ENCODE measurements at regions not wholly inside any gene's neighbourhood (a gene's known extent, or its start where the extent isn't known, plus 50 kb on each side); places are given as distances from the start of the nearest gene placed in this dataset.

- no peak for DNase-seq
Measured at GRCh38 chr1:4404854-4405590, 249.4 kb upstream of the AJAP1 start.

- DNase-seq = no peak
Measured at GRCh38 chr1:4407851-4408250, 246.6 kb upstream of the AJAP1 start.

DNA sequence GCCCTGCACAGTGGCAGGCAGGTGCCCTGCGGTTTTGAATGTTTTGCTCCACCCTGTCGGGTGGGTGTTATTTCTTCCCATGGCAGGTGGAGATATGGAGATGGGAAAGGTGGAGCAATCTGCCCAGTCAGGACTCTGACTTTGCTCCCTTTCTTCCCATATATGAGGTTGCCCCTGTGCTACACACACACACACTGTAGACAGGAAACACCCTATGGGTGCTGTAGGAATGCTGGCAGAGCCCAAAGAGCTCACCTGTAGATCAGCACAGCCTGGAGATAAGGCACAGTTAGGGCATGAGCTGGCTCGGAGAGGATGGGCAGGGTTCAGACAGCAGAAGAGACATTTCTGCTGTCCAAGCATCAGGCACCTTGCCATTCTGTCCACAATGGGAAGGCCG, 246.0 kb upstream of the AJAP1 start:
- DNase-seq = no peak

DNA sequence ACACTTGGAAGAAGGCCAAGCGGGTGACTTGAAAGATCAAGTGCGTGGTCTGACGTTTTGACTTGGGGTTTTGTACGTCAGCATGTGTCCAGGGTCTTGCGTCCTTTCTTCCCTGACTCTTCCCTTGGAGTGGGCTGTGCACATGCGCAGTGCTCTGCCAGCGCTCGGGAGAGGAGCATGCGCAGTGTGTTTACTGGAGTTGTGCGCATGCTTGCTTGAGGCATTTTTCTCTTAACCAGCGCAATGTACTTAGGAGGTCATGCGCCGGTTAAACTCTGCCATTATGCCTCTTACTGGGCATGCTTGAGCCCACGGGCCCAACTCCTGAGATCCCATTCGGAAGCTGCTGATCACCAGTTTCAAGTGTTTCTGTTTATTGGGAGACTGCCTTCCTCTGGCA, 242.5 kb upstream of the AJAP1 start:
- DNase-seq = no peak

DNA sequence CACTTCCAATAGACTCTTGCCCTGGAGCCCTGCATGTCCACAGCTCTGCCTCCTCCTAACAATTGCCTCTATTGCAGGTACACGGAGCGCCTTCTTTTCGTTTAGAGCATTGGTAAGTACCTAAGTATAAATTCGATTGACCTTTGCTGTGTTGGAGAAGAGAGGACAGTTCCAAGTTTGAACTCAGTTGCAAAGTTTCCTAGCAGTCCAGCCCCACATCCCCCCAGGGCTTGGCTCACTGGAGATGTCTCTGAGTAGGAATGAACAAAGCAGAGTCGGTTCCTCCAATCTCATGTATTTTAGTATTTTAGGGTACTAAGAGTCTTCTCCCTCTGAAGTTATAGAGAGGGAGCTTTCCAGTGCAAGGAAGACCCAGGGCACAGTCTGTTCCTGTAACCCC, 238.9 kb upstream of the AJAP1 start:
- DNase-seq = no peak

- DNase-seq = no peak
Measured at GRCh38 chr1:4416189-4416588, 238.2 kb upstream of the AJAP1 start.

GRCh38 chr1:4418021-4418420, 236.4 kb upstream of the AJAP1 start:
- no peak for DNase-seq

GRCh38 chr1:4421986-4422385, 232.4 kb upstream of the AJAP1 start:
- no peak for DNase-seq

DNA sequence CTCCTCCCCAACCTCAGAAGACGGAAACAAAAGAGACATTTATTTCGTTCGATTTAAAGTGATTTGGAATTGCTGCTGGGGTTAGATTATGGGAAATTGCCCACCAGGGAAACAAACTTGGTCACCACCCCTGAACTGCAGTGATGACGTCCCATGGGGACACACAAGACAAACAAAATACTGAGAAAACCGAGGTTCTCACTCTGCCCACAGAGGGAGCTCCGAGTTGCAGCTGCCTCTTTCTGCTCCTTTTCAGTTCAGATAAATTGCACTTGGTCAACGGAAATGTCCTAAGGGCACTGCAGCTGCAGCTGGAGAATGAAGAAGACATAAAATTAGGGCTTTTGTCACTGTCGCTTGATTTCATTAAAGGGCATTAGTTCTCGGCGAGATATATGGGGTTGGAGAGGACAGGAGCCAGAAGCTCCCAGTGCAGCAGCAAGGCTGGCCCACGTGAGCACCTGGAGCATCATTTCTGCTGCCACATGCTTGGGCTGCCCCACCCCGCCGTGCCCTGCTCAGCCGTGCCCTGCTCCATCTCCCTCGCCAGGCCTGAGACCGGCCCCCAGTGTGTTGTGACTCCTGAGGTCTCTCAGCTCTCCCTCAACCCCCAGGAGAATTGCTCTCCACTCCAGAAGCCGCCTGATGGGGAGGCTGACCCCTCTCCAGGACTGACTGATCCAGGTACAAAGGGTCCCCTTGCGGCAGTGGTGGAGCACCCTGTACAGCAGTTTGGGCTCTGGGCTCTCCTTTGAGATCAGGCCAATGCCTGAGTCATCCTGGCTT, 231.7 kb upstream of the AJAP1 start:
- no peak for DNase-seq

DNA sequence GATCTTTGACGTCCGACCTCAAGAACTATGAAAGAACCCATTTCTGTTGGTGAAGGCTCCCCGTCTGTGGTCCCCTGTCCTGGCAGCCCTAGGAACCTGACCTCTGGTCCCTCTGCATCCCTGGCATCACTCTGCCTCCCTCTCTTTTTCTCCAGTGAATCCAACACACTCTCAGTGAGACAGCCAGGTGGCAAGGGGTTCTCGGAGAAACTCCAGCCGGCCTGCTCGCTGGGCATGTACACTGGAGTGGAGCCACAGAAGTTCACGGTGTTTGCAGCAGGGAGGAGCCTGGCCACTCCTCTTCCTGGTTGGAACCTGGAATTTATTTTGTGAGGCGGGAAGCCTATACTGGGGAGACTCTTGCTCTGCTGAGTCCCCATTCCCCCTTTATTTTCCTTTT, 230.2 kb upstream of the AJAP1 start:
- no peak for DNase-seq

DNA sequence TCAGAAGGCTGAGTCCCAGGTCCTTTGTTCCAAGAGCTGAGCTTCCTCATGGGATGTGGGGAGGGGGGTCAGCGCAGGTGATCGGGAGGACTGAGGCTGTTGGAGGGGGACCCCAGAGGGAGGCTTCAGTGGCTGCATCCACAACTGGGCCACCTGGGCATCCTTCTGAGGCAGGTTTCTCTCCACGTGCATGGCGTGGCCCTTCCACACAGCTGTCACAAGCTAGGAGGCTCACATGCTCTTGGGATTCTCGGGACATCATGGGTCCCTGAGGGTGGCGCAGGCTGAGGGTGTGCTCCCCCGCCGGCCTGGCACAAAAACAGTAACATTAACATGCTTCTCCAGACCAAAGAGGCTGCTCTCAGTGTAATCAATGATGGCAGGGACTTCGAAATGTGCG, 229.6 kb upstream of the AJAP1 start:
- DNase-seq = no peak

GRCh38 chr1:4425892-4426291, 228.5 kb upstream of the AJAP1 start:
- DNase-seq = no peak

DNA sequence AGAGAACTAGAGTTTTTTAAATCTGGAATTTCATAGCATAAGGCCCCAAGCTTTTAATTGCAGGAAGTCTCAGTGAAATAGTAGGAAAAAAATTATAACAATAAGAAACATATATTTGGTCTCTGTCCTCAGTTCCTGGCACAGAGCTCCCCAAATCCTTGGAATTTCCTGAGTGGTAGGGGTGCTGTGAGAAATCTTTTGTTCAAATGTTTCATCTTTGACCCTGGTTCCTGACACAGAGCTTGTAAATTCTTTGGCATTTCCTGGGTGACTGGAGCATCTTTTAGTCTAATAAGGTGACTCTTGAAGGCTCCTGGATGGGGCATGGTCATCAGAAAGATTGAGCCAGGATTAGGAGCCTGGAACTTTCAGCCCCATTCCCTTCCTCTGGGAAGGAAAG, 225.7 kb upstream of the AJAP1 start:
- DNase-seq = no peak

DNA sequence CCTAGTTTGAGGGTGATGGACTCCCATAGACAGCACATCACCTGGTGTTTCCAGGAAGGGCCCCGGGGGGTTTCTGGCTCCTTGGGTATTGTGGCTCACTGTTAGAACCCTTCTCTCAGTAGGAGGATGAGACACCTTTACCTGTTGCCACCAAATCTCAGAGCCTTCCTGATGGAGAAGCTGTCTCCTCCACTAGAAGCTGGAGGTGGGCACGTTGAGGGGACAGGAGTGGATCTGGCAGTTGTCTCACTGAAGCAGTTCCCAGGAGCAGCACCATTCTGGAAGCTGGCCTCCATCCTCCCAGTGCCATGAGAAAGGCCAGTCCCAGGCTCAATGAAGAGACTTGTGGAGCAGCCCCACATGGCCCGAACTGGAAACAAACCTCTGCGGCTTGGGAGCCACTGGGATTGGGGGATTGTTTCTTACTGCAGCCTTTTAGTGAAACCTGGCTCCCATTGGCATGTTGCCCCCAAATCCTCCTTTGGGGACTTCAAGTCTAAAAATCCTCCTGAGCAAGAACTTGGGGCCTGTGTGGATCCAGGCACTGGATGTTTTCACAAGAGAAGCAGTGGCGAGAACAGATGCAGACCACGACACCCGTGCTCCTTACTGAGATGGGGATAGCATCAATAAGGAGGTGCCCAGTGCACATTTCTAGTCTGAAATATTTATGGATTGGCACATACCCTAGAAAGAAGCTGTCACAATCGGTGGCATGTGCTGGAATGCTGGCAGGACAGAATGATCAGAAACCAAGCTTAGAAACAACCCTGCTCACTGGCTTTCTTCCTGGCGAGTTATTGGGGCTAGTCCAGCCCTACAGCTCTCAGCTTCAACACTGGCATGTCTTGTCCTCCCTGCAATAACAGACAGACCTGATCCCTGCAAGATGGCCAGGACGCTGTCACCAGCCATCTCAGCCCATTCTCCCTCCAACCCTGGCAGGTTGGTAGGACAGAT, 223.7 kb upstream of the AJAP1 start:
- no peak for DNase-seq

DNA sequence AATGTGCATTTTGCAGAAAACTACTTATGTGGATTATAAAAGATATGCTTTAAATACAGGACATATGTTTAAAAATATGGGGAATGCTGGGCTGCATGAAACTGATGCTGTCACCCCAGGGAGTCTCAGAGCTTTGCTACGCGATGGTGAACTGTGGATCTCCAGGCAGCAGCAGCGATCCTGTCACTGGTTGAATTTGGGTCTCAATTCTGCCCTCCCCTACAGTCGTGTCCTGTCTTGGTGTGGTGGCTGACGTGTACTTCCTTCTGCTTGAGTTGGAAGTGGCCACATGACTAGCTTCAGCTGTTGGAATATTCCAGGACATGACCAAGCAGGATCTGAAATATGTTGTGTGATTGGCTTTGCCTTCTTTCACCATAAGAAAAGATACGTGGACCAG, 222.9 kb upstream of the AJAP1 start:
- no peak for DNase-seq

- DNase-seq = no peak
Measured at GRCh38 chr1:4433075-4433474, 221.3 kb upstream of the AJAP1 start.

GRCh38 chr1:4444086-4444485, 210.3 kb upstream of the AJAP1 start:
- no peak for DNase-seq

- DNase-seq = no peak
Measured at GRCh38 chr1:4447778-4448420, 206.5 kb upstream of the AJAP1 start.

DNA sequence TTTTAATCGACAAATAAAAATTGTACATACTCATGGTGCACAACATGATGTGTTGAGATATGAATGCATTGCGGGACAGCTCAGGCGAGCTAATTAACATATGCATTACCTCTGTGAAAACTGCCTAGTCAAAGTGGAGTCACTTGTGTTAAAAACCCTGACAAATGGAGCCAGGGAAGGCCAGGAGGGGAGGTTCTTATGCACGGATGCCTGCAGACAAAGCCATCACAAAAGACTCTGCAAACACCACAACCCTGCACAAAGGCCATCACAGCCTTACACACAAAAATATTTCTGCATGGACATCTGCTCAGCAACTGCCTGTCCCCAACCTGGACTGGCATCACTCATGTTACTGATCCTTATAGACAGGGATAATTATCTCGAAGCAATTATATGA, 204.4 kb upstream of the AJAP1 start:
- DNase-seq = no peak

- no peak for DNase-seq
Measured at GRCh38 chr1:4452701-4453100, 201.7 kb upstream of the AJAP1 start.

- no peak for DNase-seq
Measured at GRCh38 chr1:4460052-4460451, 194.4 kb upstream of the AJAP1 start.

DNA sequence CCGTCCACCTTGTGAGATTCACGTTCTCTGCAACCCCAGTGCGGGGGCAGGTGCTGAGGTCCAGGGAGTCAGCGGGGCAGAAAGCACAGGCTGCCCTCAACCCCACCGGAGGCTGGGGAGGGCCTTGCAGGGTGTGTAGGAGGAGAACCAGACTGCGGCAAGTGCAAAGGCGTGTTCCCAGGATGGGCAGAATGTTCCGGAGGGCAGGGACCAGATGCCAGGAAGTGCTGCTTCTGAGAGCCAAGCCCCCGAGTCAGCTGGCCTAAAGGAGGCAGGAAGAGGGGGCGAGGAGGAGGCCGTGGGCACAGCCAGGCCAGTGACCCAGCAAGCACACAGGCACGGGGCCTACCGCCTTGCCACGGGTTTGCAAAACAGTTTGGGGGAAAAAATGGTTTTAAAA, 193.8 kb upstream of the AJAP1 start:
- no peak for DNase-seq

GRCh38 chr1:4461726-4462290, 192.6 kb upstream of the AJAP1 start:
- DNase-seq = no peak

Data from activated gamma-delta T cell treated with Interleukin-2 at 50 U/mL for 16 hours (primary cell).